Mucosa of rectum (tissue), 2 donors: ENCODE measurements at regions not wholly inside any gene's neighbourhood (a gene's known extent, or its start where the extent isn't known, plus 50 kb on each side); places are given as distances from the start of the nearest gene placed in this dataset.

Source experiments
- H3K27ac ChIP-seq, 2 donors: one replicate each; pipeline ENCODE4 v1.7.0; 2013; ENCODE audit warnings: inconsistent platforms in 2 of 2, low read depth in 2 of 2, low read length in 2 of 2
- H3K27me3 ChIP-seq, 2 donors: one replicate each; pipeline ENCODE4 v1.7.0; 2013; ENCODE audit warnings: low read length in 2 of 2; ENCODE audit not compliant: control insufficient read depth in 2 of 2, insufficient read depth in 2 of 2
- H3K36me3 ChIP-seq, 2 donors: one replicate each; pipeline ENCODE4 v1.7.0; 2013; ENCODE audit warnings: low read length in 2 of 2; ENCODE audit not compliant: control insufficient read depth in 2 of 2, insufficient read depth in 2 of 2
- H3K4me1 ChIP-seq, 2 donors: one replicate each; pipeline ENCODE4 v1.7.0; 2013; ENCODE audit warnings: low read length in 2 of 2, mild to moderate bottlenecking in 1 of 2; ENCODE audit not compliant: control insufficient read depth in 2 of 2, insufficient read depth in 2 of 2
- H3K4me3 ChIP-seq, 2 donors: one replicate each; pipeline ENCODE4 v1.7.0; 2013; ENCODE audit warnings: low read length in 2 of 2
- H3K9ac ChIP-seq, 2 donors: one replicate each; pipeline ENCODE4 v1.7.0; 2013; ENCODE audit warnings: low read length in 2 of 2, low read depth in 1 of 2, mild to moderate bottlenecking in 1 of 2
- H3K9me3 ChIP-seq, 2 donors: one replicate each; pipeline ENCODE4 v1.7.0; 2013; ENCODE audit warnings: low read length in 2 of 2; ENCODE audit not compliant: control insufficient read depth in 2 of 2
- donor health status: healthy.
- donor health status: Normal muscosa, but diverticular disease.

DNA sequence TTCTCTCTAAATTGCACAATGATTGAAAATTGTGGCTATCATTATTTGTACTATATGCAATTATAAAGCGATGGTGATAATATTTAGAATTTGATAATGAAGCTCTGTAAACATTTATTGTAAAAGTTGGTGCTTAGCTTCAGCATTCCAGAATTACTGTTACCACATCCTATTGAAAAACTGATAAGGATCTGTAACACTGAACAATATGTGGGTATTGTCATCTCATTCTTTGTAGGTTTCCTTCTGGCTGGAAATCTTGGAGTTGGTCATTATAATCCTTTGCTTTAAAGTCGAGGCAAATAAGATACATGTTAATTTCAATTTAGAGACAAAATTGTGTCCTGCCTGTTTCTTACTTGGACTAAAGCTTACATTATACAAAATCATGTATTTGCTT, 323.4 kb upstream of the GOLIM4 start:
- Histone ChIP-seq H3K4me3 (no peak overlapping the region), H3K36me3 (no peaks in the 10 kb centered on the region), H3K27me3 (no peaks in the 10 kb centered on the region), H3K9ac (no peak overlapping the region), H3K27ac (no peak overlapping the region), H3K9me3 (no peaks in the 10 kb centered on the region), H3K4me1 (no peaks in the 10 kb centered on the region)

DNA sequence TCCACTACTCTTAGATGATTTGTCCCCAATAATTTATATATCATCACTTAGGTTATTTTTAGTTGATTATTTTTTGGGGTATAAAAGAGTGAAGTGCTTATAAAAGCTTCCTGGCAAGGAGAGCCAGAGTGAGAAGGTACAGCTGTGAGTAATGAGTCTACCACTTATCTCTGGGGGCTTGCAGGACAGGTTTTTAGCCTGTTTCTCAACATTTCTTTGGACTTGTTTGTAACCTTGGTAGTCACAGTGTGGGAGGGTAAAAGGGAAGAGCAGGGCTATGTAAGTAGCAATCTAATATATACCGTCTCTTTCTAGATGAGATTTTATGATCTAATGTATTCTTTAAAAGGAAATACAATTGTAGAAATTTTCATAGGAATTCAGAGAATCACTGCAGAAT, 321.3 kb upstream of the GOLIM4 start:
- H3K4me1 ChIP-seq, result no peaks in the 10 kb centered on the region
- no peaks in the 10 kb centered on the region for H3K27me3 ChIP-seq
- H3K9ac ChIP-seq, result no peak overlapping the region
- H3K4me3 ChIP-seq, result no peak overlapping the region
- H3K36me3 ChIP-seq, result no peaks in the 10 kb centered on the region
- H3K27ac ChIP-seq, result no peak overlapping the region
- no peaks in the 10 kb centered on the region for H3K9me3 ChIP-seq

DNA sequence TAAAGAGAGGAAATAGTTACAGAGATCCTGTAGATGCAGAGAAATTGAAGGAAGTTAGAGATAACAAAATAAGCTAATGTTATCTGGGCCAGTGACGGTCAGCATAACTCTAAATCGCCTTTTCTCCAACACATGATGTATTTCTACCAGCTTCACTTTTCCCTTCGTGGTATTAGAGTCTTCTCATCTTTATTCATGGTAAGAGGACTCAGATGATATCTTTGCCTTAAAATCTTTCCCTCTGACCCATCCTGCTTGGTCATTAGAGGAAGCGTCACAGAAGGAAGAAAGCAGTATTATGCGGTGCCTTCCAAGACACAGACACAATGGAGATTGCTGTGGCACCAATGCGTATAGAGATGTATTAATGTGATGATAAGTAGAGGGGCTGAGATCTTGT, 320.7 kb upstream of the GOLIM4 start:
- Histone ChIP-seq H3K9ac (no peak overlapping the region), H3K4me1 (no peaks in the 10 kb centered on the region), H3K36me3 (no peaks in the 10 kb centered on the region), H3K27ac (no peak overlapping the region), H3K9me3 (no peaks in the 10 kb centered on the region), H3K4me3 (no peak overlapping the region), H3K27me3 (no peaks in the 10 kb centered on the region)

DNA sequence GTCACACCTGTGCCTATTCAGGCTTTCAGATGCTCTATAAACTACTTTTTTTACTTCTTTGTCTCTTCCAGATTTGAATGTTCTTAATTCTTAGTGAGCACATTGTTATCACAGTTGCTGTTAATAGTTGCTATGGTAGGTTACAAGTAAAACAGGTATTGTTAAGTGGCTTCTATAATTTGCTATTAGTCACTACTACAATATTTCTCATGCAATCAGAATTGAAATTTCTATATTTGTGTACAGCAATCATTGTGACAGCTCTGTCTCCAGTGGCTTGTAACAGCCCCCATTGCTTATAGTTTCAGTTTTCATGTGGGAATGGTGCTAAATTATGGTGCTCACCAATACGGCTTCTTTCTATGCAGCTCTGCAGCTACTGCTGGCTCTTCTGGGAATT, 318.4 kb upstream of the GOLIM4 start:
- Histone ChIP-seq H3K9ac (no peak overlapping the region), H3K27ac (no peak overlapping the region), H3K36me3 (no peaks in the 10 kb centered on the region), H3K27me3 (no peaks in the 10 kb centered on the region), H3K4me3 (no peak overlapping the region), H3K9me3 (no peaks in the 10 kb centered on the region), H3K4me1 (no peaks in the 10 kb centered on the region)

DNA sequence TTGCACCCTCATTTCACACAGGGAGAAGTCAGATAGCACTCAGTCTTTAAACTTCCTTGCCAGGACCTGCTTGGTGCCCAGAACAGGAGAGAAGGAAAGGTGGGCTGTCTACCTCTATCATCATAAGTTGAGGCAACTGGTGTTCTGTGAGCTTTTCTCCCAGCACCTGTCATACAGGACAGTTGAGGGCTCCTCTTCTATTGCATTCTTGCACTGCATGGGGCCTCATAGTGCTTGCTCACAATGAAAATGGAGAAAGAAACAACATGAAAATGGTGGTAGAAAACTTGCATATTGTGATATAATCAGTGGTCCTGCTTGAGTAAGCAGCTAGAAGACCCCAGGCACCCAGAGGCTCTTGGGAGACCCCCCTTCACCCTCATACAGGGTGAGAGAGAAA, 311.7 kb upstream of the GOLIM4 start:
- Histone ChIP-seq H3K4me3 (no peak overlapping the region), H3K27ac (no peak overlapping the region), H3K9ac (no peak overlapping the region), H3K9me3 (no peaks in the 10 kb centered on the region), H3K36me3 (no peaks in the 10 kb centered on the region), H3K4me1 (no peaks in the 10 kb centered on the region), H3K27me3 (no peaks in the 10 kb centered on the region)

DNA sequence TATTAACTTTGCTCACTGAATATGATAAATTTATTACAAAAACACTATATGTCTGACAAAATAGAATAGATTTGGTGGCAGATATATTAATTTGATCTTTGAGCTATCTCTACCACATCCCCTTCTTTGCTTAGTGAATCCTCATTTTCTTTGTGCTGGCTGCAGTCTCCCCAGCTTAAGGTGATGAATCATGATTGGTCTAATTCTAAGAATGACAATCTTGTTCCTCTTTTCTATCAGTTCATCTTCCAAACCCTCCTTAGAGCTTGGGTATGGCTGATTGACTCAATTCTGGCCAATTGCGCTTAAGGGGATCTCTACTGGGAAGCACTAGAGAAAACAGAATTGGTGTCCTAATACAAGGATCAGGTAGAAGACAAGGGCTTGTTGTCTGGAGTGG, 309.6 kb upstream of the GOLIM4 start:
- Histone ChIP-seq H3K27me3 (no peaks in the 10 kb centered on the region), H3K27ac (no peak overlapping the region)

DNA sequence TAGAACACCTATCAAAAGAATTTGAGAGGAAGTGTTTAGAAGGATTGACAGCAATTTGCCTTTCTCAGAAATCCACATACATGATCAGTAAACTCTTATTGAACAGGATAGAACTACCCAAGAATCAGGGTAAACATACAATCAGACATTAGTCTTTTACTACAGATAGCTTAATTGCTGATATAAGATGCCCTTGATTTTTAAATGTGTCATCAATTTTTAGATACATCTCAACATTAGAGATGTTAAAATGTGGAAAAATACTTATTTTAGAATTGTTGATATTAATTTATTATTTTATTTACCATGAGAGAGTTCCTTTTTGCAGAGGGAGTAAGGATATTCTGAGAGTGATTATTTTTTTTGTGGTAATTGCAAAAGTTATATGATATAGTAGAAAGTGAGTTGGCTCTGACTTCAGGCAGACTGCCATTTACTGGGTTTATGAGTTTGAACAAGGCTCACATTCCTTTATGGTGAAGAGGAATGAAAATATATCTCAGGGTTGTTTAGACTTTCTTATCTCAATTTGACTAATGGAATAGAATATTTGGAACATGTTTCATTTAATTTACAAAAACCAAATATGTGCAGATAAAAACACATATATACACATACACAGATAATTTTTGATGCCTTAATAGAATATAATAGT, 302.8 kb upstream of the GOLIM4 start:
- no peaks in the 10 kb centered on the region for H3K36me3 ChIP-seq
- no peak overlapping the region for H3K4me3 ChIP-seq
- H3K27ac ChIP-seq, result no peak overlapping the region
- H3K27me3 ChIP-seq, result no peaks in the 10 kb centered on the region
- no peak overlapping the region for H3K9ac ChIP-seq
- H3K4me1 ChIP-seq, result no peaks in the 10 kb centered on the region
- no peaks in the 10 kb centered on the region for H3K9me3 ChIP-seq

More for the DNA sequence above, 309.6 kb upstream of the GOLIM4 start:
- no peak overlapping the region for H3K9ac ChIP-seq
- H3K9me3 ChIP-seq, result no peaks in the 10 kb centered on the region
- H3K4me3 ChIP-seq, result no peak overlapping the region
- no peaks in the 10 kb centered on the region for H3K36me3 ChIP-seq
- H3K4me1 ChIP-seq, result no peaks in the 10 kb centered on the region

DNA sequence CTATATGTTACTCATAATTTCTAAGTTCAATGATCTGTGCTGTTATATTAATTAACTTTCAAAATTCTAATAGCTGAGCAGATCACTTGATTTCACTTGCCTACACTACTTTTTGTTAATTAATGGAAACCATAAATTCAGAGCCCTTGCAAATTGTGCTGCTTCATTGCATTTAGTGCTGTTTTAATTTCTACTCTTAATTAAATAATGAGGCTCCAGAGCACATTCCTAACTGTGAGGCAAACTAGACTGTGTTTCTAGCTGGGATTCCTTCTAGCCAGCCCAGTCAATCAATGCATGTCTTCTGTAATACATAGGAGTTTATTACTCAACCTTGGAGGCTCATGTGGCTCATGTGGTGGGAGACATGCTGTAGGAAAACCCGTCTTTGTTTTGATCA, 301.1 kb upstream of the GOLIM4 start:
- no peak overlapping the region for H3K4me3 ChIP-seq
- H3K9me3 ChIP-seq, result no peaks in the 10 kb centered on the region
- no peak overlapping the region for H3K9ac ChIP-seq
- no peak overlapping the region for H3K27ac ChIP-seq
- H3K36me3 ChIP-seq, result no peaks in the 10 kb centered on the region
- H3K4me1 ChIP-seq, result no peaks in the 10 kb centered on the region
- H3K27me3 ChIP-seq, result no peaks in the 10 kb centered on the region

DNA sequence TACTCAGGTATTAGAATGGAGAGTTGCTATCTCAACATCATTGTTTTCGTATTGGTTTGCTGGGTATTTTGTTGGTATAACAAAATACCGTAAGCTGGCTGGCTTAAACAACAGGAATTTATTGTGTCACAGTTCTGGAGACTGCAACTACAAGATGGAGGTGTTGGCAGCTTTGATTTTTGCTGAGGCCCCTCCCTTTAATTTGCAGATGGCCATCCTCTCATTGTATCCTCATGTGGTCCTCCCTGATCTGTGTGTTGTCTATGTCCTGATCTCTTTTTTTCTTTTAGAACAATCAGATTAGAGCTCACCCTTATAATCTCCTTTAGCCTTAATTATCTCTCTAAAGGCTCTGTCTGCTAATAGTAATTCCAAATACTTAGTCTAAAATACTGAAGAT, 299.8 kb upstream of the GOLIM4 start:
- Histone ChIP-seq H3K36me3 (no peaks in the 10 kb centered on the region), H3K4me1 (no peaks in the 10 kb centered on the region), H3K27me3 (no peaks in the 10 kb centered on the region), H3K27ac (no peak overlapping the region), H3K9me3 (no peaks in the 10 kb centered on the region), H3K4me3 (no peak overlapping the region), H3K9ac (no peak overlapping the region)

DNA sequence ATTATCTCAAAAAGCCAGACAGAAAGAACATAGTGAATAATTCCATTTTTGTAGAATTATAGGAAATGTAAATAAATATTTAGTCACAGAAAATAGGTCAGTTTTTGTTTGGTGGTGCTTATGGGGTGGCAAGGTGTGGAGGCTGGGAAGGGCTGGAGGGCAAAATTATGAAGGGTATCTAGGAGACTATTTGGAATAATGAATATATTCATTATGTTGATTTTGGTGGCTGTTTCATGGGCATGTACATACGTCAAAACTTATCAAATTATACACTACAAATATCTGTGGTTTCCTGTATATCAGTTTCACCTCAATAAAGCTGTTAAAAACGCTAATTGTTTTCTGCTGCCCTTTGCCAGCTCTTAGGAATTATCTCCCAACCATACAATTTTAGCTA, 298.7 kb upstream of the GOLIM4 start:
- Histone ChIP-seq H3K36me3 (no peaks in the 10 kb centered on the region), H3K9ac (no peak overlapping the region), H3K27me3 (no peaks in the 10 kb centered on the region), H3K4me3 (no peak overlapping the region), H3K4me1 (no peaks in the 10 kb centered on the region), H3K9me3 (no peaks in the 10 kb centered on the region), H3K27ac (no peak overlapping the region)

DNA sequence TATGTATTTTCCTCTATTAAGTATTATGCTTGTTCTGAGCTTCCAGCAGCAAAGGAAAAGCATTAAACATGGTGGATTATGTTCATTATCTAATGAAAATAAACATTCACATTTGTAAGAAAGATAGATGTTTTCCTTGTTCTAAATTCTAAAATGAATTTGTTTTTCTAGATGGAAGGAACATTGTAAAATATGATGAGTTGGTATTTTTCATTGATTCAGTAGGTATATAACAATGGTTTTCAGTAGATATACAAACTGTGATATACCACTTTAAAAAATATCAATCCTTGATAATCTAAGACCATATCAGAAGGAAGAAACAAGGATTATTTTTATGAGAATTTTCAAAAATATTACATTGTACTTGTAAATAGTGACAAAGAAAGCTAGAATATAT, 290.6 kb upstream of the GOLIM4 start:
- H3K36me3 ChIP-seq, result no peaks in the 10 kb centered on the region
- H3K4me1 ChIP-seq, result no peaks in the 10 kb centered on the region
- no peaks in the 10 kb centered on the region for H3K27me3 ChIP-seq
- H3K9me3 ChIP-seq, result no peaks in the 10 kb centered on the region
- H3K4me3 ChIP-seq, result no peak overlapping the region
- no peak overlapping the region for H3K9ac ChIP-seq
- no peak overlapping the region for H3K27ac ChIP-seq
